ENCODE measurements at regions not wholly inside any gene's neighbourhood (a gene's known extent, or its start where the extent isn't known, plus 50 kb on each side); places are given as distances from the start of the nearest gene placed in this dataset.

DNA sequence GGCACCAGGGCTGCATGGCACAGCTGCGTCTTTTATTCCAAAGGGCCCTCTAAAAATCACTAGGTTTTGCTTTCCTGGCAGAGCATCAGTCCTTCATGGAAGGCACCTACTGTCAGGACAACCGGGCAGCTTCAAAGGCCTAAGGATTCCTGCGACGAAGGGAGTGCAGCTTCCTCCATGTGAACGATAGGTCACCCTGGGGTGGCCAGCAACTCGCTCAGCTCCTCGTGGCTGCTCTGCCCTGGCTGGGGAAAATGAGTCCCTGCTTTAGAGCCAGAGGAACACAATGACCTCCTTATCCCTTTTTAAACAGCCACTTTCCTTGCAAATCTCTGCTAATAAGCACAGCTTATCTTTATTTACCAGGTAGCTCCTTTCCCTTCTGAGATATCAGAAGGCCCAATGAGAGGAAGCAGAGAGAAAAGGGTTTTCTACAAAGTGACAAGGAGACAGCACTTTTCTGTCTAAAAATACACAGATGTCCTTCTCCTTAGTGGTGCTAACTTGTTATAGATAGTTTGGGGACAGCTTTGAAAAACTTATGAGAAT, 71.6 kb upstream of the SMYD2 start:
- DNase-seq: no peak

DNA sequence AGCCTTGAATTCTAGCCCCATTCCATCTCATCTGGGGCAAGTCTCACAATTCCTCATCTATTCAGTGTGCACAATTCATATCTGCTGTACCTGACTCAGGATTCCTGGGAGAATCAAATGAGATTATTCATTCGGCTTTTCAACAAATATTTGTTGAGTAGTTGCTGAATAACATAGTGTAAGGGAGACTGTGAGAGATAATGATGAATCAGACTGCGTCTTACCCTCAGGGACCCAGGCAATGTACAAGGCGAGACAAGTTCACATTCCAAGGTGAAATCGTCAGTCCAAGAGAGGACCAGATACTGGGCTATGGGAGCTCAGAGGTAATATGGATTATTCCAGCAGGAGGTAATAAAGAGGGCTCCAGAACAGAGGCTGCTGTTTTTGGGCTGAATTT, 67.8 kb upstream of the SMYD2 start:
- no peak for DNase-seq

DNA sequence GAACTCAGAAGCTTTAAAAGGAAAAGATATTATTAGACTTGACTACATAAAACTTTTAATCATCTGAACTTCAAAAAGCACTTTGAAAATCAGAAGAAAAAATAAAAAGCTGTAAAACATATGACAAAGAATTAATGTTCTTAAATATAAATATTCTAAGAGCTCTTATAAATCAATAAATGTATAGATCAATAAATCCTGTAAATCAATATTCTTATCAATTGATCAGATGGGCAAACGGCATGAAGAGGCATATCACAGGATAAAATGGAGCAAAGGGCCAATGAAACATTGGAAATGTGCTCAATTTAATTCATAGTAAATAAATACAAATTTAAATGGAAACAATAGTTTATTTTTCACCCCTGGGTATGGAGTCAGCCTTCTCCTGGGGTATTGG, 66.1 kb upstream of the SMYD2 start:
- no peak for DNase-seq

DNA sequence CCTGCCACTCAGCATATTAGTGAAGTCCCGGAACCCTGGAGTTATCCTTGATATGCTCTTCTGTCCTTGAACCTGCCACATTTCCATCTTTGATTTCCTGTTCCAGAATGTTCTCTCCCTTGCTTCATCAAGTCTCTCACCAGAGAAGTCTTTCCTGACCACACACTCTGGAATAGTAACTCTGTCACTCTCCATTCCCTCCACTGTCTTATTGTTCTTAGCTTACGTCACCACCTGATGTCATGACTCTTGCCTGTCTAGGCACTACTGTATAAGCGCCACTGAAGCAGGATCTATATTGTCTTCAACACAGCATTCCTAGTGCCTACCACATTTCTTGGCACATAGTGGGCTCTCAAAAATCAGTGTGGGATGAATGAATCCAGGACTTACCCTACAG, 65.4 kb upstream of the SMYD2 start:
- DNase-seq: no peak

DNA sequence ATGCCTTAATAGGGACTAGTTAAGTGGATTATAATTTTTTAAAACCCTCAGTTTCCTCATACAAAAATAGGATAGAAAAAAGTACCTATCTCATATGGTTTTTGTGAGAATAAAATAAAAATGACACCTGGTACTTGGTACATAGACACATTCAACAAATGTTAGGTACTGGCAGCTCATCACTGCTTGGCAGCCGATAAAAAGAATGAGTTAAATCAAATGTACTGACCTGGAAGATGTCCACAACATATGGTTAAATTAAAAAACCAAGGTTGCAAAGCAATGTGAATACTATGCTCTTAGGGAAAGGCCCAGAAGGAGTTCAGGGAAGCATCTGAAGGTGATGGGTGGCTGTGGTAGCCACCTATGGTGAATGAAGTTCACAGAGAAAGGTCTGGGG, 64.9 kb upstream of the SMYD2 start:
- no peak for DNase-seq

DNA sequence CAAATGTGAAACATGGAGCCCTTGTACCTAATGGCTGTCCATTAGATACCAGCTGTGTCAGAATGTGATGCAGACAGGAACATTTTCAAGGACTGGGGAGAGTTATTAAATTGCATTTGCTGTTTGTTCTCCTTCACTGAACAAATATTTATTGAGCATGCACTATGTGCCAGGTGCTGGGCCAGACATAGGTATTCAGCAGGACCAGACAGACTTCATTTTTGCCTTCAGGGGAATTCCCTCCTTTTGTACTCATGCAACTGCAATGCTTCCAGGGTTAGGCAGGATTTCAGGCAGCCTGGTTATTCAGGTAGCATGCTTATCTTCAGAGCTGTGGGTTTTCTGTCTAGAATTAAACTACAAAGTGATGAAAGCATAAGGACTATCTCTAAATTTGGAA, 64.2 kb upstream of the SMYD2 start:
- DNase-seq: no peak

DNA sequence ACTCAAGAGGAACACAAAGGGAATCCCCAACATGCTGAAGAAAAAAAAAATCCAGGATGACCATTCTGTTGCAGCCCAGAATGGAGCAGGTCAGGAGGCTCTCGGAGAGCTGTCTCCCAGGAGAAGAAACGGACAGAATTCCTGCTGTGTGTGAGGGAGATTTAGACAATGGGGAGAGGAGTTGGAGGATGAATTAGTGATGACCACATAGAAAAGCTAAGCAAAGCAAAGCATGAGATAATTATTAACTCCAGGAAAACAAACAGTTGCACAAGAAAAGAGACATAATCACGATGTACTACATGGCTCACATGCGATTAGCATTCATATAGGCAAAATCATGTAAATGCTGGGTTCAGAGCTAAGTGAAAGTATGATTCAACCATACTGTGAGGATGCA, 61.1 kb upstream of the SMYD2 start:
- no peak for DNase-seq

DNA sequence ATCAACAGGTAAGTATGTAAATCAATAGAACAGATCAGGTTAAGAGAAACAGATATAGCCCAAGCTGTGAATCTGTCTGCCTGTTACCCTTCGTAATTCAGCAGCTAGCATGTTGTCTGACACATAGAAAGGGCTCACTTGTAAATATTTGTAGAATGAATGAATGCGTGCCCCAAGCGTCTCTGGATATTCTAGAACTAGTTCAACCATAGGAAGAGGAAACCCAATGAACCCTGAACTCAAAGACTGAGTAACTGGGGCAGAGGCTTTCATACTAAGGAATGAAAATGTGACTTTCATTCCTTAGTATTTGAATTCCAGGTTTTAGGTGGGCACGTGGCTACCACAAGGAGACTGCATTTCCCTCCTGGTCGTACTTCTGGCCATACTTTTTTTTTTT, 60.1 kb upstream of the SMYD2 start:
- DNase-seq: no peak

DNA sequence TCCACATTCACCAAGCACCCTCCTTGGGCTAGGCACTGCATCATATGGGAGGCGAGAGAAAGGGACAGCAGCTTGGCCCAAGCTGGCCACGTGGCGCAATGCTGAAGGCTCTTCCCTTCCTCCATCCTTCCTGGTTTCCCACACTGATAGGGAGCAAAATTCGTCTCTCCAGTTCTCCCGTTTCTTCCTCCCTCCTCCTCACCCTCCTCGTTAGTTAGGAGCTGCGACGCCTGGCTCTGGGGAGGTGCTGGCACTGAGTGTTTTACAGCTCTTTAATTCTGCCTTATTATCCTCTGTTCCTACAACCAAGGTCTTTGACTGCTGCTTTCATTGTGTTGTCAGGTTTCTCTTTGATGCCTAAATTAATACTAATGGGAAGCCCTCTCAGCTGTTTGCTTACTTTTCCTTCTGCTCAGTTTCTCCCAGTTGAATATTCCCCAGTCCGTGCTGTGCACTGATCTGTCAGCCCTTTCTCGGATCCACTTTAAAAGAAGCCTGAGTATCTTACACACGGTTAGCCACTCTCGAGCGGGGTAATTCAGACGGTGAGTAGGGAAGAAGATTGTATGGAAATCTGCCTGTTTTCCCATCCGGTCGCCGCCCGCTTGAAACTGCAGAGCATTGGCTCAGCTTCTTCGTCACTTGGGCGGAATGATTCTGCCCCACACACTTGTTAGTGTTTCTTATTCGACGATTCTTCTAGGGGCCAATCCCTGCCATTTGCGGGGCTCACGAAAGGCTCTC, 56.2 kb upstream of the SMYD2 start:
- DNase-seq: no peak

DNA sequence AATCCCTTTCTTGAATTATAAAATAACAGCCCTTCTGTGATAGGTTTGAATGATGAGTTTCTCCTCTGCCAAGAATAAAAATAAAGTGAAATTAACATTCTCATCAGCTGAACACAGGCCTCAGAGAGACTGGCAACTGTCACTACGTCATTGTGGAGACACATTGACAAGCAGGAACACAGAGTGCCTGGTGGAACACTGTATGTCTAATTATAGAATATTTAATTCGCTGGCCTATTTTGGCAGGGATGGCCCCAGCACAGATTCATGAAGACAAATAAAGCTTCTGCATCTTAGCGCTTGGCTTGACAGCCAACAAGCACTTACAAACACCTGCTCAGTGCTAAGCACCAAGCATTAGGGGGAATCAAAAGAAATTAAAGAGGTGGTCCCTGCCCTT, 52.0 kb upstream of the SMYD2 start:
- DNase-seq: no peak

DNA sequence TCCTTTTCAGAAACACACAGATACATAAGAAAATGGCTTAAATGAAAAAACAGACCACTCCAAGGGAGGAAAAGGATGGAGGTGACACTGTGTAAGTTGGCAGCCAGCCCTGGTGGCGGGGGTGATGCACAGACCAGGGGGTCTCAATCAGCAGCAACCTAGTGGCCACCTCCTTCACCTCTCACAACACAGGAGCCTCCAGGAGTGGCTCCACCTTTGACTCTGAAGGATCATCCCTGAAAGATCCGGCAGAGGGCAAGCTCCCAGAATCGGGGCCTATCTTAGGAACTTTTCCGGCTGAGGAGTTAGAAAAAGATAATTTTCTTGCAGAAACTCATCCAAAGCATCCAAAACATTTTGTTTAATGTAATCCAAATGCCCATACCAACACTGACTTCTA, 51.2 kb upstream of the SMYD2 start:
- DNase-seq: no peak

Measured in activated CD4-positive, alpha-beta T cell treated with anti-CD3 and anti-CD28 coated beads for 4 hours (primary cell).